LNCAP (cell line): ENCODE measurements at regions not wholly inside any gene's neighbourhood (a gene's known extent, or its start where the extent isn't known, plus 50 kb on each side); places are given as distances from the start of the nearest gene placed in this dataset.

ENCODE experiments used
- TF ChIP-seq, protein P1 (sequence below): fragments of 450-650 bp; IDR thresholded peaks from 2 replicates; pipeline ENCODE4 v1.5.1; 2017; ENCODE audit warnings: mild to moderate bottlenecking

DNA sequence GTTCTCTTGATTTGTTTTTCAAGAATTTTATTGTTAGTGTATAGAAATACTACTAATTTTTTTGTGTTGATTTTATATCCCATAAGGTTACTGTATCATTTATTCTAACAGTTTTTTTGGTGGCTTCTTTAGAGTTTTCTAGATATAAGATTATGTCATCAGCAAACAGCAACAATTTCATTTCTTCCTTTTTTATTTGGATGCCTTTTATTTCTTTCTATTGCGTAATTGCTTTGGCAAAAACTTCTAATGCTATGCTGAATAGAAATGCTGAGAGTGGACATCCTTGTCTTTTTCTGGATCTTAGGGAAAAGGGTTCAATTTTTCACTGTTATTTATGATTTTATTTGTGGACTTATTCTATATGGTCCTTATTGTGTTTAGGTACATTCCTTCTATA is 298.8 kb downstream of the RPRM start:
- TF ChIP-seq, protein P1, sequence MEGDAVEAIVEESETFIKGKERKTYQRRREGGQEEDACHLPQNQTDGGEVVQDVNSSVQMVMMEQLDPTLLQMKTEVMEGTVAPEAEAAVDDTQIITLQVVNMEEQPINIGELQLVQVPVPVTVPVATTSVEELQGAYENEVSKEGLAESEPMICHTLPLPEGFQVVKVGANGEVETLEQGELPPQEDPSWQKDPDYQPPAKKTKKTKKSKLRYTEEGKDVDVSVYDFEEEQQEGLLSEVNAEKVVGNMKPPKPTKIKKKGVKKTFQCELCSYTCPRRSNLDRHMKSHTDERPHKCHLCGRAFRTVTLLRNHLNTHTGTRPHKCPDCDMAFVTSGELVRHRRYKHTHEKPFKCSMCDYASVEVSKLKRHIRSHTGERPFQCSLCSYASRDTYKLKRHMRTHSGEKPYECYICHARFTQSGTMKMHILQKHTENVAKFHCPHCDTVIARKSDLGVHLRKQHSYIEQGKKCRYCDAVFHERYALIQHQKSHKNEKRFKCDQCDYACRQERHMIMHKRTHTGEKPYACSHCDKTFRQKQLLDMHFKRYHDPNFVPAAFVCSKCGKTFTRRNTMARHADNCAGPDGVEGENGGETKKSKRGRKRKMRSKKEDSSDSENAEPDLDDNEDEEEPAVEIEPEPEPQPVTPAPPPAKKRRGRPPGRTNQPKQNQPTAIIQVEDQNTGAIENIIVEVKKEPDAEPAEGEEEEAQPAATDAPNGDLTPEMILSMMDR = no peak

DNA sequence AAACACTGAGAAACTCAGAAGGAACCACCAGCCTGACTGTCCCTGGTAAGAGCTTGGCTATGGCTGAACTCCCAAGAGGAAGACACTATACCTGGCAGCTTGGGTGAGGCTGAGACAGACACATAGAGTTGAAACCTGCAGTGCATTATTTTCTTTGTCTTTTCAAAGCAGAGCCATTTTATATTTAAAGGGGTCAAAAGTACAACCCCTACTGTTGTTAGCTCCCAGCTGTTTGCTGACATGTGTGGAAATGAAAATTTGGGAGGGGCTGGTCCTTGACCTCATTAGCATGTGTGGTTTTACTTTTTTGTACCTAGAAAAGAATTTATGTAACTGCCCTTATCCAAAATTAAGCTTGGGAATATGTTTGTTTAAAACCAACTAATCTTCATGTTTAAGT is 309.0 kb downstream of the RPRM start:
- TF ChIP-seq, protein P1 = no peak

- TF ChIP-seq, protein P1 = no peak
These were observed 313.5 kb downstream of the RPRM start for GRCh38 chr2:153165021-153165420.

- TF ChIP-seq, protein P1 = peak; percentile 49
These were observed 315.5 kb downstream of the RPRM start for GRCh38 chr2:153163055-153163454.

GRCh38 chr2:153156743-153157142 is 321.8 kb downstream of the RPRM start:
- TF ChIP-seq, protein P1 = no peak

DNA sequence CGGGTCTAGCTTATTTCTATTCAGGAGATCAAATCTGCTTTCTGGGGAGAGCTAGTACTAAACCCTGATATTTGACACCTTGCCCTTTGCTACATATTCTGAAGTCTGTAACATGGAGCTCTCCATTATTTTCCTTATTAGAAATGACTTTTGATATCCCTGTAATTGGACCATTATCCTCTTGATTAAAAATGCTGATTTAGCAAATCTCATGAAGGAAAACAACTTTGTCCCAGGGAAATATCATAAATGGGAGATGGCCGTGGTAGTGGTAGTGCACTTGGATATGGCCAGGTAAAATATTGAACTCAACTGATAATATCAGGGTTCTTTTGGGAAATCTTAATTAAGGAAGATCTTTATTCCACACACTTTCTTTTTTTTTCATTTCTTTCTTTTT is 326.5 kb downstream of the RPRM start:
- TF ChIP-seq, protein P1 = no peak

DNA sequence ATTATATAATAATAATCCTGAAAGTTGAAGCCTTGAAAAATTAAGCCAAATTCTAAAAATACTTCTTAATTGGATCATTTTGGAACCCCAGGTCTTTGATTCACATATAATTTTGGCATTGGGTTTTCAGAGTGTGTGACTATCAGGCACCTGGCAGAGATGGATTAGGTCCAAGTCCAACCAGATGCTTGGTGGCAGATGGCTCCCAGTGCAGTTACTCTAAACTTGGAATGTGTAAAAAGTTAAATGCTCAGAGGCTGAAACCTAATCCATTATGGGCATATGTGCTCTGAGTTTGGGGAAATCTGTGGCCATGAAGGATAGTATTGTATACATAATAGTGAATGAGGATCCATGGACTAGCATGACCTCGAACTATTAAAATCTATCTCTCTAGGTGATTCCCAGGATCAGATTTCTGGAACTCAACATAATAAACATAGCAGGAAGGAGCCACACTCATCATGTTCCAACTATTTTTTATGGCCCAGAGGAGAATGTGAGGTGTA is 333.0 kb downstream of the RPRM start:
- TF ChIP-seq, protein P1 = no peak

GRCh38 chr2:153143540-153143939 is 335.0 kb downstream of the RPRM start:
- TF ChIP-seq, protein P1 = no peak
